ENCODE measurements at regions not wholly inside any gene's neighbourhood (a gene's known extent, or its start where the extent isn't known, plus 50 kb on each side); places are given as distances from the start of the nearest gene placed in this dataset.

DNA sequence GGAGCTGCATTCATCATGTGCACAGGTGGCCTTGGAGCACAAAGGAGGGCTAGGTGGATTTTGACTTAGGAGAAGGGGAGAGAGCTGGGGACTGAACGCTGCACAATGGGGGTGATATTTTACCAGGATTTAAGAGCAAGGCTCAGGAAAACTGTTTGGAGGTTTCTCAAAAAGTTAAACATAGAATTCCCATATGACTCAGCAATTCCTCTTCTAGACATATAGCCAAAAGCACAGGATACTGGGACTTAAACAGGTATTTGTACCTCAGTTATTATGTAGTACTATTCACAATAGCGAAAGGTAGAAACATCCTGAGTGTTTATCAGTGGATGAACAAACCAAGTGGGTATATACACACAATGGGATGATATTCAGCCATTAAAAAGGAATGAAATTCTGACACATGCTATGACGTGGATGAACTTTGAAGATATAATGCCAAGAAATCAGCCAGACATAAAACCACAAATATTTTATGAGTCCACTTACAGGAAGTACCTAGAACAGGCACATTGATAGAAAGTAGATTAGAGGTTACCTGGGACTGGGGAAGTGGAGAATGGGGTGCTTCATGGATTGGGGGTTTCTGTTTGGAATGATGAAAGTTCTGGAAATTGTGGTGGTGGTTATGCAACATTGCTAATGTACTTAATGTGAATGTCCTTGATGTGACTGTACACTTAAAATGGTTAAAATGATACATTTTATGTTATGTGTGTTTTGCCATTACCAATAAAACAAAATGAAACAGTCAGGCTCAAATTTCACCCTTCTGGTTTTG lies 216.9 kb downstream of the HAUS1 start:
- no peak for DNase-seq (ENCODE audit: low read depth in 2 of 2, low spot score in 1 of 2)

DNA sequence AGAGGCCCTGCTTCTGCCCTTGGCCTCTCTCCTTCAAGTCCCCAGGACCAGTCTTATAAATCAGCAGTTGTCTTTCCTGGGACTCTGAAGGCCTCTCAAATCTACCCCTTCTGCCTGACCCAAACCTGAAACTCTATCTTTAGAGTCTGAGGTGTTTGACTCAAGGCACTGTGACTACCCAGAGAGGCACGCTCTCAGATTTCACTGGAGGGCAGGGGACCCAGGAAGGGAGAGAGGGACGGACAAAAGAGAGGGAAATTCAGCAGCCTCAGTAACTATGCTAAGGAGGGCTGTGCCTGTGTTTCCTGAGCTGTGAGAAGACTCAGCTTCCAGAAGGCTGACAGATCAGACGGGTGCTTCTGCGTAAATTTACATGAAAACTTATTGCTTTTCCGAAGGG lies 217.8 kb downstream of the HAUS1 start:
- DNase-seq (ENCODE audit: low read depth in 2 of 2, low spot score in 1 of 2) = no peak

DNA sequence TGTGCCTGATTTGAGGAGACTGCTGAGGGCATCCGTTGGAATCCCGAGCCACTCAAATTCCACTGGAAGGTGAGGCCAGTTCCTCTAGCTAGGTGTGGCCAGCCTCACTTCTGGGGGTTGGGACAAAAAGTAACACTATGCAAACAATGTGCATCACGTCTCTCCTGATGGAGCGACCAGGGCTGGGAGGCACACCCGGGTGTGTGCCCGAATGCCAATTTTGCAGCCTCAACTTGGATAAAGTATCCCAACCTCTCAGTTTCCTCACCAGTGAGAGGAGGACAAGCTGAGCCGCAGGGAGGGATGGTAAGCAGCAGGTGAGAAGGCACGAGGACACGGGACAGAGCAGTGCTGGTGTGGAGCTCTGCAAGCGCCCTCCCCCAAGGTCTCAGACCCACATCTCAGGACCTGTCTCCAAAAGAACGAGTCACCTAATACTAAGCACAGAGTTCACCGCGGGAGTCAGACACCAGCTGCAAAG lies 218.3 kb downstream of the HAUS1 start:
- no peak for DNase-seq (ENCODE audit: low read depth in 2 of 2, low spot score in 1 of 2)

DNA sequence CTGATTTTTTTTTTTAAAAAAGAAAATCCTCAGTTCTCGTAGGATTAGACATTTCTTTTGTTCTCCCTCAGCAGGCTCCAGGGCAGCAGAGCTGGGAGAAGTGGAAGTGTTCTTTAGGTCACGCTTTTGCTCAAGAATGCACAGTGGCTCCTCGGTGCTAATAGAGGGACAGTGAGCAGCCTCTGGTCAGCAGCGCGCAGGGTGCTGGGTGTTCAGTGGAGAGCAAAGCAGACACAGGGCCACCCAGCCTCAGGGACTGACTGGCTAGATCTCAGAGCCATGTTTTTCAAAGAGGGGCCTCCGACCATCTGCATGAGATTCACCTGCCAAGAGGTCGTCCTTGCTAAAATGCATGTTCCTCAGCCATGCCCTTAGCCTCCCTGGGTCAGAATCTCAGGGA lies 218.8 kb downstream of the HAUS1 start:
- no peak for DNase-seq (ENCODE audit: low read depth in 2 of 2, low spot score in 1 of 2)

DNA sequence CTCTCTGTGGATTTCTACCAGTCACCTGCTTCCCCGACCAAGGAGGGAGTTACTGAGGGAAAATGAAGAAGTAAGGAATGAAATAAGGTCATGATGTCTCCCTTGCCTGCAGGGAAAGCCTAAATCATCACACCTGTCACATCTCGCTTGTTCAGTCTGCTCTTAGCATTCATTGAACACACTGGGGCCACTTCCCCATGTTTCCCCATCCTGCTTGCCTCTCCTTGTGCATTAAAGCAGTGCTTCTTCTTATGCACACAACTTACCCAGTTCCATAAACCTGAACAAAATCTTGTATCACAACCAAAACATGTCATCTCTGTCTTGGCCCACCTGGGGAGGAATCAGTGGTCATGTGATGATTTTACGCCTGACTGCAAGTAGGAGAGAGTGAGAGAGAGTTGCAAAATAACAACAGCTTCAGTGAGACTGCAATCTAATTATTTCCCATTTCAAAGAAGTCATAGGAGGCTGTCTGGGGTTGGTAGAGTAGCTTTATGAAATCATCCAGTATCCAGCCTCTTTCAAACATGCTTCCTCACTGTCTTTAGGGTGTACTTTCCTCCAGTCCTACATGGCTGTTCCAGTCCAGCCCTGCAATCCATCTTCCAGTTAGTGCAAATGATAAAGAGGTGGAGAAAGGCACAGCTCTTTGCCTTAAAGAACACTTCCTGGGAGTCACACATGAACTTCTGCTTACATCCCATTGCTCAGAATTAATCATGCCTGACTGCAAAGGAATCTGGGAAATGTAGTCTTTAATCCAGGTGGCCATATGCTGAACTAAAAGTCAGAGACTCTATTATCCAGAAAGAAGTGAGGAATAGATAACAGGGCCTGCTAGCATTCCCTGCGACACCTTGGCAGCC lies 220.1 kb downstream of the HAUS1 start:
- no peak for DNase-seq (ENCODE audit: low read depth in 2 of 2, low spot score in 1 of 2)

DNA sequence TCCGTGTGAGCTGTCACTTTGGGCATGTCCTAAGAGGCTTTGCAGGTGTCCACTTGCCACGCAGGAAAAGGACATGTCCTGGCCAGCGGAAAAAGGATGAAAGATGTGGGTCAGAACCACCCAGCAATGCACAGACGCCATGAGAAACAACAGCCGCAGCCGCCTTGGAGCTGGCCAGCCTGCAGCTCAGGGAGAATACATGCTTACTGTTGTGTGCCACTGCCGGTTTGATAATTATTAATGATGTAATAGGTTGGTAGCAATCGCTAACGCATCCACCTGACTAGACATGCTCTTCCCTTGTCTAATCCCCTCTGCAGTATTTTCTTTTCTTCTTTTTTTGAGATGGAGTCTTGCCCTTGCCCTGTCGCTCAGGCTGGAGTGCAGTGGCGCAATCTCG lies 221.7 kb downstream of the HAUS1 start:
- no peak for DNase-seq (ENCODE audit: low read depth in 2 of 2, low spot score in 1 of 2)

DNA sequence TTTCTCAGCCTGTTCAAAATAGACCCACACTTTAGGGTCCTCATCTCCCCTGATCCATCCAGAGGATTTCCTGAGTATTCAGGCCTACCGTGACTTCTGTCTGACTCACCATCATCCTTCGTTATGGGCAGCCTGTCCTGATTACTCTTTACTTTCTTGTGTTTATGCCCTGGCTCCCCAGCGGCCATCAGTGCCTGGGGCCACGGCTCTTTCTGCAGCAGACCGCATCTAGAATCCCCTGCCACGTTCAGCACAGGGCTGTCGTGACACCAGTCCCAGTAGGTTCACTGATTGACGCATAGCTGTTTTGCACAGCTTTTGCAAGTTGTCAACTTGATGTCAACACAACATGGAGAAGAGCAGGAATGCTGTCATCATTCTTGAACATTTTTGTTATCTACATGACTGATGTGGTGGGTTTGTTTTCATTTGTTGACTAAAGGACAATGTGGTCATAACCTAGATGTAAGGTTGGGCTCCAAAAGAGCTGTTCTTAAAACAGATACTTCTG lies 225.6 kb downstream of the HAUS1 start:
- DNase-seq (ENCODE audit: low read depth in 2 of 2, low spot score in 1 of 2) = no peak

DNA sequence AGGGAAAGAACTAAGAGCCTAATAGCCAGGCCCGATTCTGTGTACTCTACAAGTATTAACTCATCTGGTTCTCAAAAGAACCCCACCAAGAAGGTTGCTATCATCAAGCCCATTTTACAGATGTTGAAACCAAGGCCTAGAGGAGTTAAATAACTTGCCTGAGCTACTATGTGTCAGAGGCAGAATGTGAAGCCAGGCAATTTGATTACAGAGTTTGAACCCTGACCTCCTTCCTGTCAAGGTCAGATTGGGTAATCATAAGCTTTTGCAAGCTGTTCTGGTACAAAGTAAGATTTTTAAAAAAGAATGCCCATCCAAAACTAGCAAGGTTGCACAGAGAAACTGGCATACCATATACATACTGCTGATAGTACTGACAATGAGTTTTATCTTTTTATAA lies 227.1 kb downstream of the HAUS1 start:
- no peak for DNase-seq (ENCODE audit: low read depth in 2 of 2, low spot score in 1 of 2)

DNA sequence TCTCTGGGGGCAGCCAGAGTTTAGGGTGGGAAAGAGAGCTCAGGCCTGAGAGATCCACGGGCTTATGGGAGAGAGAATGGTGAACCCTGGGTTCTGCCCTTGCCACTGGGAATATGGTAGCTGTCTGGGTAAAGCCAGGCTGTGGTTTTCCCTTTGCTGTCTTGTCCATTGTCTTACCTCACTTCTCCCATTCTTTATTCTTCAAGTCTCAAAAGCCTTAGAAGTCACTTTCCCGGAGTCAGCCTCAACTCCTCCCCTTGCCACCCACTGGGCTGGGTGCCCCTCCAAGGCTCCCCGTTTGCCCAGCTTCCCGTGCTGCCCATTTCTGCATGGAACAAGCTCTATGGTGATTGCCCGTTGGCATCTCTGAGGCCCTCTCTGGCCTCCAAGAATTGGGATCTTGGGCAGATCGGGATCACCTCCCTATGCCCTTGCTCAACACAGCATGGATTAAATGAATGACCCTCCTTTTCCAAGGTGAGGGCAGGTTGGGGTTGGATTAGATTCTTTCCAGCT lies 228.2 kb downstream of the HAUS1 start:
- no peak for DNase-seq (ENCODE audit: low read depth in 2 of 2, low spot score in 1 of 2)

DNA sequence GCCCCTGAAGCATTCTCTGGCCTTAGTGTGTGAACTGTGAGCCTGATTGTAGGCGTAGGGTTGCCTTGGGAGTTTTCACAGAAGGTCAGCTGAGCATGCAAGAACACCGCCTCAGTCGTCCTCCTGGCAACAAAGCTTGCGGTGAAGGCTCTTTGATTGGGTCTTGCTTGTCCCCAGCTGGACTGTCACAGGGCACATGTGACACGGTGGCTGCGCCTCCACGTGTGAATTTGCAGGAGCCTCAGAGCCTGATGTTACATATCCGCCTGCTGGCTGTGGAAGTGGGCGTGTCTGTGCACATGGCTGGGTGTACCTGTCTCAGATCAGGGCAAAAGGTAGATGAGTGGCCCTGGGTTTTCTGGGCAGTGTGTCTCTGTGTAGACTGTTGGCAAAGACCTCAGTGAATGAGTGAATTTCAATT lies 228.7 kb downstream of the HAUS1 start:
- DNase-seq (ENCODE audit: low read depth in 2 of 2, low spot score in 1 of 2) = no peak

DNA sequence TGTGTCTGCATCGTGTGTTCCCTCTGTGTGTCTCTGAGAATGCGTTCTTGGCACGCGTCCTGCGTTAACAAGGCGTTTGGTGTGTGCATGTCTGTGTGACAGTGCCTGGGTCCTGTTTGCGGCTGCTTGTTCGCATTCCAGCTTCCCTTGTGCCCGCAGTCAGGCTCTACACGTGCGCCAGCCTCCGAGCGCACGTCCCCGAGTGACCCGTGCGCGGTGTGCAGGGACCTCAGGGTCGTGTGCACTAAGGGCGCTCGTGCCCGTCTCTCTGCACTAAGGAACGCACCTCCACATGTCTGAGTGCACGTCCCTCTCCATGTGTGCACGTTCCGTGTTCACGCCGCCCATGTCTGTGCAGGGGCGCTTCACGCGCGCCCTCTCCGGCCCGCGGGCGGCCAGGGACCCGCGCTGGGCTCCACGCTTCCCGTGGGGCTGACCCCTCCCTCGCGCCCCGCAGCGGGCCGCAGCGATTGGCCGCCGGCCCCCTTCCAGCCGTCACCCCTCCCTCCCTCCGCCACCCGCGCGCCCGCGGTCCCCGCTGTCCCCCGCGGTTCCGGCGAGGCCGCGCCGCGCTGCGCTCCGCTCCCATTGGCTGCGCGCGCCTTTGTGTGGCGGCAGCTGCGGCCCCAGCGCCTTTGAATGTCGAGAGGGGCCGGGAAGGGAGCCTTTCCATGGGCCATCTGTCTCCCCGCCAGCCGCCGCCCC lies 229.4 kb downstream of the HAUS1 start:
- no peak for DNase-seq (ENCODE audit: low read depth in 2 of 2, low spot score in 1 of 2)

DNA sequence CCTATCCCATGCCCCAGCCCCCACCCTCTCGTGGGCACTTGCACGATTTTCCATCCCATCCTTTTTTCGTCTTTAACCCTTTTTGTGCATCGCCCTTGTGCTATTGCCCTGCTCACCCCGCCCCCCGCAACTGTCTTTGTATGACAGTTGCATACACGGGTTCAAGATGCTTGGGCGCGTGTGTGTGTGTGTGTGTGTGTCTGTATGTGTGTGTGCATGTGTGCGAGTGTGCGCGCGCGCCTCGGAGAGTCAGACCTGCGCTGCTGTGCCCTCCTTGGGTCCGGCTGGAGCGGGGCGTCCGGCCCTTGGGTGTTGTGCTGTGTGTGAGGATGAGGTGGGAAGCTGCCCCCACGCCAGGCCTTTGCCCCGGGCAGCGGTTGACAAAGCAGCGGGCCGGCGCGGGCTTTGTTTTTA lies 230.7 kb downstream of the HAUS1 start:
- DNase-seq (ENCODE audit: low read depth in 2 of 2, low spot score in 1 of 2) = no peak

DNA sequence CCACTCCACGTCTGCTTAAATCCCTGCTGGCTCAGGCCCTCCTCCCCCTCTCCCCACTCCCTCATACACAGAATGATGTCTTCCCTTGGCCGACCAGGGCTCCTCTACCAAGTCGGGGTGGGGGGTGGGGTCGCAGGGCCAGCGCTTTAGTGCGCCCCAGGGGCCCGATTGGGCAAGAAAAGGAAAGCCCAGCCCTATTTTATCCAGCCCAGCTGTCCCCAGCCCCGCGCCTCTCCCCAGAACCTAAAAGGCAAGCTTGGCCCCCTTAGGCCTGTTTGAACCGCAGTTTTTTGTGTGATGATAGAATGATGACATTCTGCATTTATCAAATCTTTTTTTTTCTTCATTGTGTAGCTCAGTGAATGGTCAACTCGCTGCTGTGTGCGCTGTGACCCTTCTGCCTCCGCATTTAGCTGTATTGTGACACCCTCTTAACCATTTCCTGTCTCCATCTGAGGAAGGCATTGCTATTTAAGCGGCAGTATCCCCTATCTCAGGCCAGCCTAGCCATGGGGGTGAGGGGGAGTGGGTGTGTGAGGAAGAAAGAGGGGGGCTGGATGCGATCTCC lies 231.4 kb downstream of the HAUS1 start:
- no peak for DNase-seq (ENCODE audit: low read depth in 2 of 2, low spot score in 1 of 2)

DNA sequence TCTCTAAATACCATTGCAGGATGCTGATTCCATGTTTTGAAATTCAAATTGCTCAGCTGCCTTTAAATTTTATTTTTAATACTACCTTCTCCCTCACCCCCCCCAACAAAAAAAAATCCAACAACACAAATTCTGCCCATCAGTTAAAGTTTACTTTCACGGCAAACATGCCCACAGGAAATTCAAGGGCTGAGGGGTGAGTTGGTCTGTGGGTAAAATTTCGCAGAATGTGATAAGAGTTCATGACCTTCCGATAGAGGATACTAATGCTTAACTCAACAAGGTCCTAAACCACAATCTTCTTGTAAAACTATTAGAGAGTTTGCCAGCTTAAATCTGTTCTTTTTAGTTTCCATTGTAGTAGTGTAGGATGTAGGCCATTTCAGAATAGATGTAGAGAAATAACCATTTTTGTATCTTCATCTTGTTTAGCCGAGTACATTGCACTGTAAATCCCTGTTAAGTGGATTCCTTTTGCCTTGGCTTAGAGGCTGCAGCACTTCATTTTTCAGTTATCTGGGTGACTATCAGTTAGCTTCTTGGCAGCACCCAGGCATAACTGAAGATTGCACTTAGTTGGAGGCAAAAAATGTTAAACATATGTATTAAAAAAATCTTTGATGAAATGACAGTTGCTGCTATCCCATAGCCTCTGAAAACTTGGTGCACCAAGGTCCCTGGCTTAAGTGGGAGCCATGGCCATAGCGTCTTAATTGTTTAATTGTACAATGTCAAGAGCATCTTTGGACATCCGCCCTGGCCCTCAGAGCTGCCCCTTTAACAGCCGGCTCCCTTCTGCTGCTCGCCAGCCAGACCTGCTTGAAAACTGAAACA lies 232.3 kb downstream of the HAUS1 start:
- no peak for DNase-seq (ENCODE audit: low read depth in 2 of 2, low spot score in 1 of 2)

DNA sequence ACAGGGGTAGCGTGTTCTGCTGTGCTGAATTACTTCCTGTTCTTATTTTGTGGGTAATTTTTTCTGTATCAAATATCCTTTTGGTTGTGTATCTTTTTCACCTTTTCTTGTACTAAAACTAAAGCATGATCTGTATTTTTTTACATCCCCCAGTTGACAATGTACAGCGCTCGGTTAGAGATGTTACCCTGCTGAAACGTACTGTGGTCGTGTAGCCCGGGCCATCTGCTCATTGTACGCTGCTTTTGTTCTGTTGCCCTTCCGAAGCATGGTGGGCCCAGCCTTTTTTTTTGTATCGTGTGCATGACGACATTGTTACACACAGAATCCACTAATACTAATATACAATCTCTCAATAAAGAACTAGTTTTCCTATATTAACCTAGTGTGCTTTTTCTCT lies 233.1 kb downstream of the HAUS1 start:
- DNase-seq (ENCODE audit: low read depth in 2 of 2, low spot score in 1 of 2) = no peak

DNA sequence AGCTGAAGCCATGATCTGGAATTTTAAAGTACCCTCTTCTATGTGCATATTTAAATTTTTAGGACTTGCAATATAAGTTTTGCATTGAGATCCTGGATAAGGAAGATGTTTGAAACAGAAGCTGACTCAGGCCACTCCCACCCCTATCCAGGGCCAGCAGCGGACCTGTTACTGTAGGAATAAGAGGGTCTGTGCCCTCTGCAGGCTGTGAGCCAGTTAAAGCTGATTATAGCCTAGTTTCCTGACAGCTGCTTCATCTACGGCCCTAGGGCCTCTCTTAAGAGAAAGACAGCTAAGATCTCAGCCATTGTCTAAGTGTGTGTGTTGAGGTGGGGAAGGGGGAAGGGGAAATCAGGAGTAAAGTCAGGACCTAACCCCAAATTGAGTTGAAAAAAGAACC lies 234.0 kb downstream of the HAUS1 start:
- DNase-seq (ENCODE audit: low read depth in 2 of 2, low spot score in 1 of 2) = no peak

DNA sequence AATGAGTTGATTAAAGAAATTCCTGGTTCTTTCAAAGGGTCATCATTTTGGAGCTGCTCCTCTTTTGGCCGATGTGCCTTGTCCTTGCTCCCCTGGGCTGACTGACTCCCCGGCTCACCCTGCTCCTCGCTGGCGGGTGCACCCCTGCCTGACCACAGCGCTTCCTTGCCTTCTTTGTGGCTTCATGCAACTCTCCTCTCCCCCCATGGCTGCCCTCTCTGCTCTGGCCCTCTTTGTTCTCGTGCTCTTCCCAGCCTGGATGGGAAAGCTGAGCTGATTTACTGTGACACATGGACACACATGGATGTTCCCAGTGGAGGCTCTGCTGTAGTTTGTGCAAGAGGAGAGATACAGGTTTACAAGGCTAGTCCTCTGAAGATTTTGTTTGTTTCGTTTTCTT lies 234.6 kb downstream of the HAUS1 start:
- DNase-seq (ENCODE audit: low read depth in 2 of 2, low spot score in 1 of 2) = no peak

DNA sequence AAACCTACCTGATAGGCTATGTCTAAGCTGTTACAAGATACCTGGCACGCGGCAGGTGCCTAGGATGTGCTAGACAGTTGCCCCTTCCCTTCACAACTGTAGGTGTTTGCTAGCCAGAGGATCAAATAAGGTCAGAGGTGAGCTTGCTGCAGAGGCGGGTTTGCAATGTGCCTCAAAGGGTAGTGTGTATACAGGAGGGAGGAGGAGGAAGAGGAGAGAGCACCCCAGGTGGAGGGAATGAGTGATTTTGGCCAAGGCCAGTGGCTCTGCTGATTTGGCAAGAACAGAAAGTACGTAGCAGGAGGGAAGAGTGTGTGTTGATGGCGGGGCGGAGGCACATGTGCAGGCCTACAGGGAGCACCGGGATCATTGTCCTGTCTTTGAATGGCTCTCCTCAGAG lies 236.5 kb downstream of the HAUS1 start:
- DNase-seq (ENCODE audit: low read depth in 2 of 2, low spot score in 1 of 2) = no peak

DNA sequence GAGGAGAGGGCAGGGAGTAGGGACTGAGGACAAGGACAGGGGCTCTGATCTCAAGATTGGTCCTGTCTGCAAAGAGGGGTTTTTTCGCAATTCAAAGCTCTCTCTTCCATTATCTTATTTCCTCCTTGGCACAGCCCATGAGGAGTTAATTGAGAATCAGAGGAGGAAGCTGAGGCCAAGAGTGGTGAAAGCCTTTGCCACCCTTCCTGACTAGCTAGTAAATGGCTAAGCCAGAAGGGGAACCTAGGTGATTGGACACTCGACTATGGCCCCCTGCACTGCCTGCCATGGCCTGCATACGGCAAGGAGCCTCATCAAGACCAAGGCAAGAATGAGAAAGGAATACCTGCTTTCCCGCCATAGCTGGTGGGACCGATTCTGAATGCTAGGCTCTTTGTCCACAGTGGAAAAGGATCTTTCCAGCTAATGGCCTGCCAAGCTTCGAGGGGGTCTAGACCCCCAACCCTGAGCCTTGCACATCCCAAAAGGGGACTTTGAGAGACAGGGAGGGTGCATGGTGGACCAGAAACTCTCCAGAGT lies 237.9 kb downstream of the HAUS1 start:
- no peak for DNase-seq (ENCODE audit: low read depth in 2 of 2, low spot score in 1 of 2)

DNA sequence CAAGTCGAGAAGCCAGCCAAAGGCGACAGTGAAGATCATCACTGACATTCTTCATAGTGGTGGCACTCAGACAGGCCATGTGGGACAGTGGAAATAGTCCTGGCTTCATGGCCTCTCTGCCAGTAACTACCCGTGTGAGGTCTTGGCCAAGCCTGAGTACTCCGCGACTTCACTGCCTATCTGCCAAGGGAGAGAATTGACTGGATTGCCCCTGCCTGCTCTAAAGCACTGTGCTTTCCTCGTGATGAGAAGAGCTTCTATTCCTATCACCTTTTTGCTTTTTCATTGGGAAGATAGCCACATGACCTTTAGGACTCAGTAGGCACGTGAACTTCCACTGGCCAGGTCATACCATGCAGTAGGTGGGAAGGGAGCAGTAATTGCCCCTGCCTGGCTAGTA lies 239.3 kb downstream of the HAUS1 start:
- DNase-seq (ENCODE audit: low read depth in 2 of 2, low spot score in 1 of 2) = no peak
